ENCODE measurements at regions not wholly inside any gene's neighbourhood (a gene's known extent, or its start where the extent isn't known, plus 50 kb on each side); places are given as distances from the start of the nearest gene placed in this dataset.

GRCh38 chr10:133028158-133028557, 59.6 kb upstream of the ADGRA1 start:
- TF ChIP-seq POLR2A (IDR thresholded peaks at IDR 0.05): no peak
- no peak for TF ChIP-seq CTCF (IDR thresholded peaks at IDR 0.05)
- no peak for TF ChIP-seq POLR2AphosphoS5 (IDR thresholded peaks at IDR 0.05)
- Histone ChIP-seq H3K27me3 (peaks cover 0 to 97% of the 10 kb centered on the region in 2 donors), H3K9me3 (no peaks in the 10 kb centered on the region), H3K4me1 (no peaks in the 10 kb centered on the region), H3K4me3 (no peak overlapping the region), H3K27ac (no peak overlapping the region), H3K36me3 (no peaks in the 10 kb centered on the region)
- intact Hi-C loops (cut with DNase I; ENCODE audit: low total_unique reads): no loop called here
- DNase-seq (ENCODE audit: low spot score in 2 of 2): no peak

- TF ChIP-seq CTCF (IDR thresholded peaks at IDR 0.05) (no peak), POLR2A (IDR thresholded peaks at IDR 0.05) (no peak)
- Histone ChIP-seq H3K9me3 (no peaks in the 10 kb centered on the region), H3K36me3 (no peaks in the 10 kb centered on the region), H3K4me3 (no peak overlapping the region), H3K27ac (no peak overlapping the region), H3K4me1 (no peaks in the 10 kb centered on the region), H3K27me3 (peaks cover 0 to 97% of the 10 kb centered on the region in 2 donors)
- DNase-seq (ENCODE audit: low spot score in 2 of 2): no peak
- intact Hi-C loops (cut with DNase I; ENCODE audit: low total_unique reads): no loop called here
Observed at GRCh38 chr10:133027482-133027881, 60.2 kb upstream of the ADGRA1 start.

GRCh38 chr10:133026726-133027395, 60.9 kb upstream of the ADGRA1 start:
- Histone ChIP-seq H3K27ac (no peak overlapping the region), H3K4me3 (no peak overlapping the region), H3K4me1 (no peaks in the 10 kb centered on the region), H3K36me3 (no peaks in the 10 kb centered on the region), H3K27me3 (peaks cover 0 to 97% of the 10 kb centered on the region in 2 donors), H3K9me3 (no peaks in the 10 kb centered on the region)
- TF ChIP-seq POLR2AphosphoS5 (IDR thresholded peaks at IDR 0.05) (no peak), CTCF (IDR thresholded peaks at IDR 0.05) (no peak), POLR2A (IDR thresholded peaks at IDR 0.05) (no peak)
- DNase-seq (ENCODE audit: low spot score in 2 of 2): no peak
- intact Hi-C loops (cut with DNase I; ENCODE audit: low total_unique reads): no loop called here

- Histone ChIP-seq H3K36me3 (no peaks in the 10 kb centered on the region), H3K27me3 (peaks cover 0 to 97% of the 10 kb centered on the region in 2 donors), H3K27ac (no peak overlapping the region), H3K4me1 (no peaks in the 10 kb centered on the region), H3K9me3 (no peaks in the 10 kb centered on the region), H3K4me3 (no peak overlapping the region)
- intact Hi-C loops (cut with DNase I; ENCODE audit: low total_unique reads): no loop called here
- DNase-seq (ENCODE audit: low spot score in 2 of 2): no peak
- no peak for TF ChIP-seq POLR2A (IDR thresholded peaks at IDR 0.05)
- TF ChIP-seq POLR2AphosphoS5 (IDR thresholded peaks at IDR 0.05): no peak
- no peak for TF ChIP-seq CTCF (IDR thresholded peaks at IDR 0.05)
Observed at GRCh38 chr10:133026171-133026570, 61.6 kb upstream of the ADGRA1 start.

- no peaks in the 10 kb centered on the region for H3K36me3 ChIP-seq
- H3K4me1 ChIP-seq: no peaks in the 10 kb centered on the region
- H3K4me3 ChIP-seq: no peak overlapping the region
- no peak for TF ChIP-seq POLR2A (IDR thresholded peaks at IDR 0.05)
- no peak for TF ChIP-seq CTCF (IDR thresholded peaks at IDR 0.05)
- no peak overlapping the region for H3K27ac ChIP-seq
- no peak for DNase-seq (ENCODE audit: low spot score in 2 of 2)
- H3K9me3 ChIP-seq: no peaks in the 10 kb centered on the region
- peaks cover 0 to 94% of the 10 kb centered on the region in 2 donors for H3K27me3 ChIP-seq
- intact Hi-C loops (cut with DNase I; ENCODE audit: low total_unique reads): no loop called here
Observed at GRCh38 chr10:133025558-133026090, 62.1 kb upstream of the ADGRA1 start.
